Kidney epithelial cell (primary cell): ENCODE measurements at regions not wholly inside any gene's neighbourhood (a gene's known extent, or its start where the extent isn't known, plus 50 kb on each side); places are given as distances from the start of the nearest gene placed in this dataset.

Source experiments
- DNase-seq: peaks from one replicate; pipeline ENCODE4 v3.0.0-alpha.2; 2010; ENCODE audit warnings: low read depth
- H3K27me3 ChIP-seq: 2 replicates; pipeline ENCODE4 v1.6.0; 2011; ENCODE audit warnings: low read length; ENCODE audit not compliant: control insufficient read depth, insufficient read depth
- H3K36me3 ChIP-seq: 2 replicates; pipeline ENCODE4 v1.5.1; 2011; ENCODE audit warnings: low read length; ENCODE audit not compliant: control insufficient read depth, insufficient read depth
- H3K4me3 ChIP-seq: 2 replicates; pipeline ENCODE4 v1.5.1; 2011; ENCODE audit warnings: low read depth, mild to moderate bottlenecking, control low read depth, low read length
- TF ChIP-seq, protein P1 (sequence below): IDR thresholded peaks from 2 replicates; pipeline ENCODE4 v1.5.1; 2011; ENCODE audit warnings: mild to moderate bottlenecking, moderate library complexity, low read length, control low read depth, inconsistent platforms; ENCODE audit not compliant: insufficient read depth, poor library complexity, severe bottlenecking

DNA sequence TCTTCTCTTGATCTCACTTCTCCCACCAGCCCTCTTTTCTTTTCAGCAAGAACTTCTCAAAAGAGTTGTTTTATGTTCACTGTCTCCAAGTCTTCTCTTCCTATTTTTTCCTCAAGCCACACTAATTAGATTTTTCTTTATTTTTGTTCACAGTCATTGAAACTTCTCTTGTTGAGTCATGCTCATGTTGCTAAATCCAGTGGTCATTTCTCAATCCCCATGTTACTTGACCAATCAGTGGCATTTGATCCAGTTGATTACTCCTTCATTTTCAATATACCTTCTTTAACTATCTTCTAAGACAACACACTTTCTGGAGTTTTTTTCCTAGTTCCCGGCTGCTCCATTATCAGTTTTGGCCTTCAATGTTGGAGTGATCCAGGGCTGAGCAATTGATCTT, 103.1 kb upstream of the LSM6 start:
- H3K27me3 ChIP-seq, result no peaks in the 10 kb centered on the region
- no peak overlapping the region for H3K4me3 ChIP-seq
- H3K36me3 ChIP-seq, result no peaks in the 10 kb centered on the region
- no peak for DNase-seq
- TF ChIP-seq, protein P1, sequence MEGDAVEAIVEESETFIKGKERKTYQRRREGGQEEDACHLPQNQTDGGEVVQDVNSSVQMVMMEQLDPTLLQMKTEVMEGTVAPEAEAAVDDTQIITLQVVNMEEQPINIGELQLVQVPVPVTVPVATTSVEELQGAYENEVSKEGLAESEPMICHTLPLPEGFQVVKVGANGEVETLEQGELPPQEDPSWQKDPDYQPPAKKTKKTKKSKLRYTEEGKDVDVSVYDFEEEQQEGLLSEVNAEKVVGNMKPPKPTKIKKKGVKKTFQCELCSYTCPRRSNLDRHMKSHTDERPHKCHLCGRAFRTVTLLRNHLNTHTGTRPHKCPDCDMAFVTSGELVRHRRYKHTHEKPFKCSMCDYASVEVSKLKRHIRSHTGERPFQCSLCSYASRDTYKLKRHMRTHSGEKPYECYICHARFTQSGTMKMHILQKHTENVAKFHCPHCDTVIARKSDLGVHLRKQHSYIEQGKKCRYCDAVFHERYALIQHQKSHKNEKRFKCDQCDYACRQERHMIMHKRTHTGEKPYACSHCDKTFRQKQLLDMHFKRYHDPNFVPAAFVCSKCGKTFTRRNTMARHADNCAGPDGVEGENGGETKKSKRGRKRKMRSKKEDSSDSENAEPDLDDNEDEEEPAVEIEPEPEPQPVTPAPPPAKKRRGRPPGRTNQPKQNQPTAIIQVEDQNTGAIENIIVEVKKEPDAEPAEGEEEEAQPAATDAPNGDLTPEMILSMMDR, result no peak

DNA sequence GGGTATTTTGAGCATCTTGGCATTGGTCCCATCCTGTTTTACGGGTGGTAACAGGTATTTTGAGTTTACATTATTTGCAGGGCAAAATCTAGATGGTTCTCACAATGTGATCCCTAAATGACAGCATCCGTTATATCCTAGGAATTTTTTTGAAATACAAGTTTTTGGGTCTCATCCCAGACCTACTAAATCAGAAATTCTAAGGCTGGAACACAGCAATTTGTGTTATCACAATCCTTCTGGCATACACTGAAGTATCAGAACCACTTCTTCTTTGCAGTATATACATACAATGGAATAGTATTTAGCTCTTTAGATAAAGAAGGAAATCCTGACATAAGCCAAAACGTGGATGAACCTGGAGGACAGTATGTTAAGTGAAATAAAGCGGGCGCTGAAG, 104.1 kb upstream of the LSM6 start:
- Histone ChIP-seq H3K4me3 (no peak overlapping the region), H3K27me3 (peaks cover 2% of the 10 kb centered on the region), H3K36me3 (no peaks in the 10 kb centered on the region)
- TF ChIP-seq, protein P1, result no peak
- no peak for DNase-seq

DNA sequence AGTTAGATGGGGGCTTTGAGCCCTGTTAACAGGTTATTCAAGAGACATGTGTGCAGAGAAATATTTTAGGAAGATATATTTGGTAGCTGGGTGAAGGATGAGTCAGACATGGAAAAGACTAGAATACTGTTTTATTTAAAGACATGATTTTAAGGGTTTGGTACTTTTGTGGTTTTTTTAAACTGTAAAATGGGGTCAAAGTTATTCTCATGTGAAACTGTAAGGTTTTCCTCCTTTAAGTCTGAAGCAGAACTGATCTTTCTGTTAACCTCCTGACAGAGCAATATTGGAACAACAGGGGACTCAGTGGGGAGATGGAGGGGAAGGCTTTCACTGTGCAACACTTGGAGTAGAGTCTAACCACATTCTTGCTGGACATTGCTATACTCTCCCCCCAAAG, 112.4 kb upstream of the LSM6 start:
- no peak for DNase-seq
- no peaks in the 10 kb centered on the region for H3K36me3 ChIP-seq
- TF ChIP-seq, protein P1, result no peak
- H3K4me3 ChIP-seq, result no peak overlapping the region
- H3K27me3 ChIP-seq, result peaks cover 2% of the 10 kb centered on the region

DNA sequence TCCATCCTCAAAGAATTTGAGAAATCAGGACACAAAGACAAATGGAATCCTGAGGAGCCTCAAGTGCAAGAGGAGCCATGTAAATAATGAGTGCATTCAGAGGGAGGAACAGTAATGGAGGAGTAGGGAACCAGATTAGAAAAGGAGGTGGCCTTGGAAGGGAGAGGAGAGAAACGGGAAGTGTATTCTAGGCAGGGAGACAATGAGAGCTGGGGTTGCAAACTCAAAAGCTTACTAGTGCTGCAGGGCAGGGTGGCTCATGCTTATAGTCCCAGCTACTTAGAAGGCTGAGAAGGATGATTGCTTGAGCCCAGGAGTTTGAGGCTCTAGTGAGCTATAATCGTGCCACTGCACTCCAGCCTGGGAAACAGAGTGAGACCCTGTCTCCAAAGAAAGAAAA, 113.2 kb upstream of the LSM6 start:
- TF ChIP-seq, protein P1, result no peak
- no peak for DNase-seq
- H3K36me3 ChIP-seq, result no peaks in the 10 kb centered on the region
- peaks cover 2% of the 10 kb centered on the region for H3K27me3 ChIP-seq
- no peak overlapping the region for H3K4me3 ChIP-seq

DNA sequence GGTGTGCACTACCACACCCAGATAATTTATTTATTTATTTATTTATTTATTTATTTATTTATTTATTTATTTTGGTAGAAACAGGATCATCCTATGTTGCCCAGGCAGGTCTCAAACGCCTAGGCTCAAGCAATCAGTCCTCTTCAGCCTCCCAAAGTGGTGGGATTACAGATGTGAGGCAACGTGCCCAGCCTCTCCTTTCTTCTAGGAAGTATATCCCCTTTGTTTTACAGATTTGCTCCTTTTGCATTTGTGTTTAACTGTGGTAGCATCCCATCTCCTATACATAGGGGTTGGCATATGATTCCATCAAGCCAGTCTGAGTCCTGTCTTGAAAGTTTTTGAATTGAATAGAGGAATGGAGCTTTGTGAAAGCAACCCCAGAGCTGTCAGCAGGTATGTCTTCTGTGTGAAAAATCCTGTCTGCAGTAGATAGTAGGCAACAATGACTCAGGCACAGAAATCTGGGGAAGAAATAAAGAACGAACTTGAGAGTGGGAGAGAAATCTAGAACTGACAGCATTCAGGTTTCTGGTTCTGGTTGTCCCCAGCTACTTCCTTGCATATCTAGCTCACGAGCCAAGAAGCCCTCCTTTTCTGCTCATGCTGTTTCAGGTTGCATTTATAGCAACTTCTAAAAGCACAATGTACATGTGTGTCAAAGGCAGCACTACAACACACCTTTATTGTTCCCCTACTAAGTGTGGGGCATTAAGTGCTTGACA, 113.7 kb upstream of the LSM6 start:
- TF ChIP-seq, protein P1, result no peak

DNA sequence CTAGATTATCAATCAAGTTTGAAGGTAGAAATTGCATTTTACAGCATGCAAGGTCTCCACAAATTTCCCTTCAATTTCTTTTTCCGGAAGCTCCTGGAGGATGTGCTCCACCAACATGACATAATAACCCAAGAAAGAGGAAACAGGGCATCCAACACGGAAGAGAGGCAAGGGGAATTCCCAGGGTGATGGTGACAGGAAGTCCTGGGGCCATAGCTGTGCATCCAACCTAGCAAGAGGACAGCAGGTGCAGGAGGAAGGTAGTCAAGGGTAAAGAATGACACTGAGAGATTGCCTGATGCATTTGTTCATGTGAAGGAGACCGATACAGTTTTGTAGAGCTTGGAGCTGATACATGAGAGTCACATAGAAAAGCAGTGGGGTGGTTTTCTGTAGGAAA, 115.7 kb upstream of the LSM6 start:
- DNase-seq, result peak; percentile 21
- TF ChIP-seq, protein P1, result no peak
- no peaks in the 10 kb centered on the region for H3K27me3 ChIP-seq
- no peak overlapping the region for H3K4me3 ChIP-seq
- H3K36me3 ChIP-seq, result no peaks in the 10 kb centered on the region

More for the DNA sequence above, 113.7 kb upstream of the LSM6 start:
- Histone ChIP-seq H3K27me3 (no peaks in the 10 kb centered on the region), H3K36me3 (no peaks in the 10 kb centered on the region), H3K4me3 (no peak overlapping the region)
- no peak for DNase-seq
